ENCODE measurements at regions not wholly inside any gene's neighbourhood (a gene's known extent, or its start where the extent isn't known, plus 50 kb on each side); places are given as distances from the start of the nearest gene placed in this dataset.

DNA sequence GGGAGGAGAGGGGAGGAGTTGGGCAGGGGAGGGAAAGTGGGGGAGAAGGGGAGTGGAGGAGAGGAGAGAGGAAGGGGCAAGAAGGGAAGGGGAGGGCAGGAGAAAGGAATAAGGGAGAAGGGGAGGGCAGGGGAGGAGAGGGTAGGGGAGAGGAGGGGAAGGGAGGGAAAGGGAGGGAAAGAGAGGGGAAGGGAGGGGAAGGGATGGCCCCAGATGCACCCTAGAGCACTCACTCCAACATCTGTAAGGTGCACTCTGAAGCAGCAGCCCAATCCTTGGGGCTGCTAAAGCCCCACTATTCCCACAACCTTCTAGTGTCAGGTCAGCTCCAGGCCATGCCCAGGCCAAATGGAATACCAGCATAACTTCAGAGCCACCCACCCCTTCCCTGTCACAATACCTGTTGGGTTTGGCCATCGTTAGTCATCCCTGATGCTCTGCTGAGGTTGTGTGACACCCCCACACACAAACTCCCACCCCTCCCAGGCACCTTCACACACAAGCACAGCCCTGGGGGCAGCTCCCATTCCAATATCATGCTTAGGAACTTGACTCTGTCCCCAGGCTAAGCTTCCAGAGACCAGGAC is 55.7 kb upstream of the PKDCC start:
- intact Hi-C loops (cut with micrococcal nuclease), result no loop called here
- Mint-ChIP-seq H3K4me1 (peaks cover 0 to 1% (median 0%) of the 10 kb centered on the region in 4 donors), H3K9me3 (peaks cover 0 to 7% (median 0%) of the 10 kb centered on the region in 8 donors), H3K36me3 (no peaks in the 10 kb centered on the region), H3K27ac (no peak overlapping the region), H3K4me3 (no peak overlapping the region), H3K27me3 (peaks cover 5 to 12% of the 10 kb centered on the region in 2 donors)
- Histone ChIP-seq H3K4me3 (ENCODE audit: low read length in 2 of 2) (no peak overlapping the region), H3K27ac (ENCODE audit: low read depth, low read length) (no peak overlapping the region), H3K4me1 (ENCODE audit: insufficient read depth, low read length) (no peaks in the 10 kb centered on the region), H3K36me3 (ENCODE audit: insufficient read depth, low read length) (no peaks in the 10 kb centered on the region), H3K27me3 (ENCODE audit: insufficient read depth, low read length) (no peaks in the 10 kb centered on the region), H3K9me3 (ENCODE audit: control insufficient read depth in 1 of 2, low read length in 2 of 2) (no peaks in the 10 kb centered on the region)
- no peak for DNase-seq
- CTCF ChIA-PET (ENCODE audit: partially characterized antibody), result no interaction called here
- POLR2A ChIA-PET (ENCODE audit: partially characterized antibody), result no interaction called here

DNA sequence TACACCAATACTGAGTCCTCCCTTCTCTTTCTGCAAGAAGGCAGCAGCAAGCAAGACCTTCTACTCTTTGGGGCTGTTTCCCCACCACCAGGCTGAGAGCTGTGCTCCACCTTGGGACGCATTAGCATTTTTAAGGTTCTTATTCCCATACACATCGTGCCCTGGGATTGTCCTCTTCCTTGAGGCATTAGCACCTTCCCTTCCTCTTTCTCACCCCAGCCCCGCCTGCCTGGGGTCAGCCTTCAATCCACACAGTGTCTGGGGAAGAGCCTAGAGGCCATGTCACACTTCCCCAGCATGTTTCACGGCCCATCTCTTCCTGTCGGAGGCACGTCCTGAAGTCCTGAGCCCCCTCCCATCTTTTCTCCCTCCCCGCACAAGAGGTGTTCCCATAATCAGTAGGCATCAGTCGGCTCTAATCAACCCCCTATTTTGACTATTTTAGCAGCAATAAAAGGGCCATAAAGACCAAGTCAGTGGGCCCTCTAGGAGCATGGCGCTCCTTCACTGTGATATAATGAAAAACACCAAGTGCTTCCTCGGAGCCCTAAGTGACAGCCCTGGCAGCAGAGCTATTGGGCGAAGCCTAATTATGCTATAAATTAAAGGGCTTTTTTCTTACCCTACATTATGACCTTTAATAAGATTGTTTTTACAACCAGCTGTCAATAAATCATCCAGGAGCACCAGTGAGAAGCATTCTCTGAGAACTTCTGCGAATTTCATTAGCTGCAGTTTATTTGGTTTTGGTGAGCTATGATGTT is 55.0 kb upstream of the PKDCC start:
- Histone ChIP-seq H3K36me3 (ENCODE audit: insufficient read depth, low read length) (no peaks in the 10 kb centered on the region), H3K4me1 (ENCODE audit: insufficient read depth, low read length) (no peaks in the 10 kb centered on the region), H3K9me3 (ENCODE audit: control insufficient read depth in 1 of 2, low read length in 2 of 2) (no peaks in the 10 kb centered on the region), H3K27me3 (ENCODE audit: insufficient read depth, low read length) (no peaks in the 10 kb centered on the region), H3K4me3 (ENCODE audit: low read length in 2 of 2) (no peak overlapping the region), H3K27ac (ENCODE audit: low read depth, low read length) (no peak overlapping the region)
- Mint-ChIP-seq H3K4me1 (peaks cover 0 to 1% (median 0%) of the 10 kb centered on the region in 4 donors), H3K9me3 (peaks cover 0 to 7% (median 0%) of the 10 kb centered on the region in 8 donors), H3K36me3 (no peaks in the 10 kb centered on the region), H3K27ac (no peak overlapping the region), H3K27me3 (peaks cover 5 to 15% of the 10 kb centered on the region in 2 donors), H3K4me3 (no peak overlapping the region)
- ChIA-PET CTCF (ENCODE audit: partially characterized antibody) (interaction anchor here (1.0 kb wide), 1 partner anchor 22 kb away, joined by 3 read pairs; no protein-coding TSS in a partner anchor), POLR2A (ENCODE audit: partially characterized antibody) (no interaction called here)
- intact Hi-C loops (cut with micrococcal nuclease), result no loop called here
- DNase-seq, result no peak

DNA sequence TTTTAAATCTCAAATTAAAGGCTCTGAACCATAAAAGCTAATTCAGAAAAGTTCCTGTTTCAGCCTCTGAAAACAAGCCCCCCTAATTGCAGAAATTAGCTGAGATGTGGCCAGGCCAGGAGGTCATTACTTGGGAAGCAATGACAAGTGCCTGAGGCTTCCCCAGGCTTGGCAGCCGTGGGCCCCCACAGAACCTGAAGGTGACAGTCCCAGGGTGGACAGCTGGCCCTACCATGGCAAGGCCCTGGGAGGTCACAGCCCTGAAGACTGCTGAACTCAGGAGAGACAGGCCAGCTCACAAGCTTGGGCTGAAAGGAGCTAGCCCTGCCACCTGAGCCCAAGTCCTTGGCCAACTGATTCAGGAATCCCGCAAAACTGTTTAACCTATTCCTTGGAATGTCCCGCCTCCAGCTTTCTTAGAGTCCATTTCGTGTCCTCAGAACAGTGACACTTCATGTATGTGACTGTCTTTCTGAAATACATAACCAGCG is 54.3 kb upstream of the PKDCC start:
- intact Hi-C loops (cut with micrococcal nuclease), result no loop called here
- no peak for DNase-seq
- POLR2A ChIA-PET (ENCODE audit: partially characterized antibody), result no interaction called here
- CTCF ChIA-PET (ENCODE audit: partially characterized antibody), result interaction anchor here (1.0 kb wide), 1 partner anchor 23 kb away, joined by 3 read pairs; no protein-coding TSS in a partner anchor
- no peaks in the 10 kb centered on the region for H3K9me3 ChIP-seq (ENCODE audit: control insufficient read depth in 1 of 2, low read length in 2 of 2)
- H3K4me3 ChIP-seq (ENCODE audit: low read length in 2 of 2), result no peak overlapping the region
- H3K36me3 ChIP-seq (ENCODE audit: insufficient read depth, low read length), result no peaks in the 10 kb centered on the region
- H3K4me1 ChIP-seq (ENCODE audit: insufficient read depth, low read length), result no peaks in the 10 kb centered on the region
- no peaks in the 10 kb centered on the region for H3K27me3 ChIP-seq (ENCODE audit: insufficient read depth, low read length)
- H3K4me3 Mint-ChIP-seq, result no peak overlapping the region
- peaks cover 5 to 17% of the 10 kb centered on the region in 2 donors for H3K27me3 Mint-ChIP-seq
- peaks cover 0 to 1% (median 0%) of the 10 kb centered on the region in 4 donors for H3K4me1 Mint-ChIP-seq
- H3K9me3 Mint-ChIP-seq, result peaks cover 0 to 8% (median 0%) of the 10 kb centered on the region in 8 donors
- H3K27ac Mint-ChIP-seq, result no peak overlapping the region
- H3K36me3 Mint-ChIP-seq, result no peaks in the 10 kb centered on the region
- no peak overlapping the region for H3K27ac ChIP-seq (ENCODE audit: low read depth, low read length)

DNA sequence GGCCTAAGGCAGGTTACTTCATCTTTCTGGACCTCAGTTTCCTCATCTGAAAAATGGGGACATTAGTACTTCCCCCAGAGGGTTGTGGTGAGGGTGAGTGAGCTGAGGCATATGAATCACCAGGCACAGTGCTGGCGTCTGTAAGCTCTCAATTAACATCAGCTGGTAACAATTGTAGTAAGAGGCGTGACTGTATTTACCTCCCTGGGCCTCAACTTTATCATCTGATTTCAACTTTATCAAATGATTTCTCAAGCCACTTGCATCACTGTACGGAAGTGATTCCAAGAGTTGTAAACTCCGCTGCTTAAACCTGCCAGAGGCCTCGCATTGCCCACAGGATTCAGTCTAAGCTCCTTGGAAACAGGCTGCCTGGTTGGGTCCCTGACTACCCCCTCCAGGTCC is 53.6 kb upstream of the PKDCC start:
- no peak for DNase-seq
- no peak overlapping the region for H3K27ac Mint-ChIP-seq
- ChIA-PET POLR2A (ENCODE audit: partially characterized antibody) (no interaction called here), CTCF (ENCODE audit: partially characterized antibody) (no interaction called here)
- intact Hi-C loops (cut with micrococcal nuclease), result no loop called here
- peaks cover 0 to 1% (median 0%) of the 10 kb centered on the region in 4 donors for H3K4me1 Mint-ChIP-seq
- H3K9me3 Mint-ChIP-seq, result peaks cover 0 to 8% (median 0%) of the 10 kb centered on the region in 8 donors
- no peaks in the 10 kb centered on the region for H3K27me3 ChIP-seq (ENCODE audit: insufficient read depth, low read length)
- no peaks in the 10 kb centered on the region for H3K36me3 Mint-ChIP-seq
- H3K36me3 ChIP-seq (ENCODE audit: insufficient read depth, low read length), result no peaks in the 10 kb centered on the region
- H3K4me1 ChIP-seq (ENCODE audit: insufficient read depth, low read length), result no peaks in the 10 kb centered on the region
- no peak overlapping the region for H3K4me3 ChIP-seq (ENCODE audit: low read length in 2 of 2)
- no peaks in the 10 kb centered on the region for H3K9me3 ChIP-seq (ENCODE audit: control insufficient read depth in 1 of 2, low read length in 2 of 2)
- H3K4me3 Mint-ChIP-seq, result no peak overlapping the region
- peaks cover 6 to 15% of the 10 kb centered on the region in 2 donors for H3K27me3 Mint-ChIP-seq
- no peak overlapping the region for H3K27ac ChIP-seq (ENCODE audit: low read depth, low read length)

DNA sequence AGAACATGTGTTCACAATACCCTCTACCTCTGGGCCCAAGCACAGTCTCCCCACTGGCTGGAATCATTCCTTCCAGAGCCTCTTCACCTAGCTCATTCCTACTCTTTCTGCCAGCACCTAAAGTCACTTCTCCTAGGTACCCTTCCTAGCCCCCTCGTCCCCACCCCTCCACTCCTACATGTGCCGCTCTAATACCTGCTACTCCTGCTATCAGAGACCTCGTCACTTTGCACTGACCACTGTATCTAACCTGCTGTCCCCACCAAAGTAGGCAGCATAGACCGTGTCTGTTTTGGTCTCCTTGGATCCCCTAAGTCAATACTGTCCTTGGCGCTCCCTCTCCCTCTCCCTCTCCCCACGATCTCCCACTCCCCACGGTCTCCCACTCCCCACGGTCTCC is 53.2 kb upstream of the PKDCC start:
- Mint-ChIP-seq H3K27me3 (peaks cover 6 to 15% of the 10 kb centered on the region in 2 donors), H3K27ac (peak overlapping the region in 1 of 7 donors; percentile 19), H3K4me3 (no peak overlapping the region), H3K4me1 (peaks cover 0 to 1% (median 0%) of the 10 kb centered on the region in 4 donors), H3K9me3 (peaks cover 0 to 8% (median 0%) of the 10 kb centered on the region in 8 donors), H3K36me3 (no peaks in the 10 kb centered on the region)
- intact Hi-C loops (cut with micrococcal nuclease), result no loop called here
- Histone ChIP-seq H3K4me3 (ENCODE audit: low read length in 2 of 2) (no peak overlapping the region), H3K36me3 (ENCODE audit: insufficient read depth, low read length) (no peaks in the 10 kb centered on the region), H3K9me3 (ENCODE audit: control insufficient read depth in 1 of 2, low read length in 2 of 2) (no peaks in the 10 kb centered on the region), H3K27ac (ENCODE audit: low read depth, low read length) (no peak overlapping the region), H3K27me3 (ENCODE audit: insufficient read depth, low read length) (no peaks in the 10 kb centered on the region), H3K4me1 (ENCODE audit: insufficient read depth, low read length) (no peaks in the 10 kb centered on the region)
- ChIA-PET POLR2A (ENCODE audit: partially characterized antibody) (no interaction called here), CTCF (ENCODE audit: partially characterized antibody) (no interaction called here)
- DNase-seq, result no peak

DNA sequence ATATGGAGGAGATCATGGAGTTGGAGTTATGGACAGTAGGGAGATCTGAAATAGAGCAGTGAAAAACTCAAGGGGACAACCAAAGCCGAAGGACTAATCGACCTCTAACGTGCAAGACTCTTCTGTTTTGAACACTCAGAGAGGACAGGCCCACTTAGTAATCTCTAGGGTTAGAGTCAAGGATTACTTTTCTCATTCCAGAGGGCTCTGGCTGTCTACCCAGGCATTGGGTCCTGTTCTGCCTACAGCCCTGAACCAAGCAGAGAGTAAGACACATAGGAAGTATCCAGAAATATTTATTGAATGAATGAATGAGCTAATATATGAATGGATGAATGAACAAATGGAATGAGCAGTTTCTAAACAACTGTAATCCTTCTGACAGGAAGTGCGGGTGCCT is 50.3 kb upstream of the PKDCC start:
- H3K4me1 ChIP-seq (ENCODE audit: insufficient read depth, low read length), result no peaks in the 10 kb centered on the region
- Mint-ChIP-seq H3K27me3 (peaks cover 1 to 15% of the 10 kb centered on the region in 2 donors), H3K9me3 (peaks cover 0 to 8% (median 0%) of the 10 kb centered on the region in 8 donors), H3K36me3 (no peaks in the 10 kb centered on the region), H3K4me1 (no peaks in the 10 kb centered on the region), H3K4me3 (no peak overlapping the region), H3K27ac (no peak overlapping the region)
- no peaks in the 10 kb centered on the region for H3K27me3 ChIP-seq (ENCODE audit: insufficient read depth, low read length)
- no peak for DNase-seq
- no peak overlapping the region for H3K4me3 ChIP-seq (ENCODE audit: low read length in 2 of 2)
- H3K36me3 ChIP-seq (ENCODE audit: insufficient read depth, low read length), result no peaks in the 10 kb centered on the region
- ChIA-PET POLR2A (ENCODE audit: partially characterized antibody) (no interaction called here), CTCF (ENCODE audit: partially characterized antibody) (no interaction called here)
- H3K9me3 ChIP-seq (ENCODE audit: control insufficient read depth in 1 of 2, low read length in 2 of 2), result no peaks in the 10 kb centered on the region
- no peak overlapping the region for H3K27ac ChIP-seq (ENCODE audit: low read depth, low read length)
- intact Hi-C loops (cut with micrococcal nuclease), result no loop called here

Measured in CD4-positive, alpha-beta memory T cell (primary cell).